A673 (cell line): ENCODE measurements at regions not wholly inside any gene's neighbourhood (a gene's known extent, or its start where the extent isn't known, plus 50 kb on each side); places are given as distances from the start of the nearest gene placed in this dataset.

ENCODE experiments used
- EZH2 ChIP-seq: fragments of 200-600 bp; sonication (generic); IDR thresholded peaks from 2 replicates; pipeline ENCODE4 v1.6.1; 2017; ENCODE audit warnings: borderline replicate concordance, low read depth, mild to moderate bottlenecking, mixed read lengths, antibody characterized with exemption, low read length; ENCODE audit not compliant: poor library complexity, severe bottlenecking
- TF ChIP-seq, protein P1 (sequence below): fragments of 300-800, 200-600 bp; sonication (generic); conservative IDR thresholded peaks from 2 replicates; pipeline ENCODE4 v1.5.1; 2017; ENCODE audit warnings: low read depth, mild to moderate bottlenecking, antibody characterized with exemption, low read length, moderate library complexity, mixed read lengths

GRCh38 chr10:100653238-100653956 is 92.0 kb upstream of the PAX2 start:
- TF ChIP-seq, protein P1, sequence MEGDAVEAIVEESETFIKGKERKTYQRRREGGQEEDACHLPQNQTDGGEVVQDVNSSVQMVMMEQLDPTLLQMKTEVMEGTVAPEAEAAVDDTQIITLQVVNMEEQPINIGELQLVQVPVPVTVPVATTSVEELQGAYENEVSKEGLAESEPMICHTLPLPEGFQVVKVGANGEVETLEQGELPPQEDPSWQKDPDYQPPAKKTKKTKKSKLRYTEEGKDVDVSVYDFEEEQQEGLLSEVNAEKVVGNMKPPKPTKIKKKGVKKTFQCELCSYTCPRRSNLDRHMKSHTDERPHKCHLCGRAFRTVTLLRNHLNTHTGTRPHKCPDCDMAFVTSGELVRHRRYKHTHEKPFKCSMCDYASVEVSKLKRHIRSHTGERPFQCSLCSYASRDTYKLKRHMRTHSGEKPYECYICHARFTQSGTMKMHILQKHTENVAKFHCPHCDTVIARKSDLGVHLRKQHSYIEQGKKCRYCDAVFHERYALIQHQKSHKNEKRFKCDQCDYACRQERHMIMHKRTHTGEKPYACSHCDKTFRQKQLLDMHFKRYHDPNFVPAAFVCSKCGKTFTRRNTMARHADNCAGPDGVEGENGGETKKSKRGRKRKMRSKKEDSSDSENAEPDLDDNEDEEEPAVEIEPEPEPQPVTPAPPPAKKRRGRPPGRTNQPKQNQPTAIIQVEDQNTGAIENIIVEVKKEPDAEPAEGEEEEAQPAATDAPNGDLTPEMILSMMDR = no peak
- TF ChIP-seq EZH2 = no peak
